ENCODE measurements at regions not wholly inside any gene's neighbourhood (a gene's known extent, or its start where the extent isn't known, plus 50 kb on each side); places are given as distances from the start of the nearest gene placed in this dataset.
"Not testable (repeated sequence)": the region's sequence is repeated elsewhere in the genome, so short reads cannot be mapped to it uniquely, and the experiment has no call there.

GRCh38 chr7:97317575-97317974 lies 200.1 kb downstream of the SDHAF3 start:
- WGBS (ENCODE audit: low lambda C conversion rate, missing lambda C conversion rate) = 42% methylated on average over 1 of the region's 1 CpG
- Histone ChIP-seq H3K9me3 (ENCODE audit: low read depth) (no peaks in the 10 kb centered on the region), H3K27me3 (no peaks in the 10 kb centered on the region), H3K36me3 (replicated peaks; ENCODE audit: insufficient read depth, low read depth) (no peaks in the 10 kb centered on the region), H3K27ac (no peak overlapping the region), H3K4me1 (ENCODE audit: insufficient read depth) (no peaks in the 10 kb centered on the region), H4K20me1 (ENCODE audit: insufficient read depth, poor library complexity, severe bottlenecking) (no peaks in the 10 kb centered on the region), H3K4me2 (no peak overlapping the region), H3K4me3 (no peak overlapping the region), H2AFZ (no peak overlapping the region), H3K79me2 (no peaks in the 10 kb centered on the region), H3K9me2 (replicated peaks; ENCODE audit: insufficient read depth) (no peaks in the 10 kb centered on the region)
- TF ChIP-seq EZH2phosphoT487 (IDR thresholded peaks at IDR 0.05; ENCODE audit: low read depth, severe bottlenecking, unreplicated experiment) = no peak
- no peak for TF ChIP-seq EZH2 (IDR thresholded peaks at IDR 0.05; ENCODE audit: borderline replicate concordance)
- no peak for TF ChIP-seq CTCF (IDR thresholded peaks at IDR 0.05; ENCODE audit: poor library complexity)
- DNase-seq (ENCODE audit: low spot score) = no peak

- H2AFZ ChIP-seq; H3K79me2 ChIP-seq; DNase-seq (ENCODE audit: low spot score); H3K4me2 ChIP-seq; H3K27me3 ChIP-seq; H4K20me1 ChIP-seq (ENCODE audit: insufficient read depth, poor library complexity, severe bottlenecking); H3K4me1 ChIP-seq (ENCODE audit: insufficient read depth); H3K9me3 ChIP-seq (ENCODE audit: low read depth); H3K36me3 ChIP-seq (replicated peaks; ENCODE audit: insufficient read depth, low read depth); H3K4me3 ChIP-seq; H3K27ac ChIP-seq; H3K9me2 ChIP-seq (replicated peaks; ENCODE audit: insufficient read depth): not testable (repeated sequence)
- WGBS (ENCODE audit: low lambda C conversion rate, missing lambda C conversion rate) = 66% methylated on average over 9 of the region's 9 CpGs
Measured at GRCh38 chr7:97329871-97330270, 212.4 kb downstream of the SDHAF3 start.

GRCh38 chr7:97337849-97338248 lies 220.4 kb downstream of the SDHAF3 start:
- Histone ChIP-seq H3K9me3 (ENCODE audit: low read depth) (no peaks in the 10 kb centered on the region), H3K4me3 (no peak overlapping the region), H3K4me2 (no peak overlapping the region), H3K79me2 (no peaks in the 10 kb centered on the region), H3K4me1 (ENCODE audit: insufficient read depth) (no peaks in the 10 kb centered on the region), H3K9me2 (replicated peaks; ENCODE audit: insufficient read depth) (no peaks in the 10 kb centered on the region), H3K36me3 (replicated peaks; ENCODE audit: insufficient read depth, low read depth) (no peaks in the 10 kb centered on the region), H2AFZ (no peak overlapping the region), H3K27me3 (peaks cover 5% of the 10 kb centered on the region), H4K20me1 (ENCODE audit: insufficient read depth, poor library complexity, severe bottlenecking) (no peaks in the 10 kb centered on the region), H3K27ac (no peak overlapping the region)
- TF ChIP-seq CTCF (IDR thresholded peaks at IDR 0.05; ENCODE audit: poor library complexity) (no peak), EZH2 (IDR thresholded peaks at IDR 0.05; ENCODE audit: borderline replicate concordance) (no peak), EZH2phosphoT487 (IDR thresholded peaks at IDR 0.05; ENCODE audit: low read depth, severe bottlenecking, unreplicated experiment) (no peak)
- no peak for DNase-seq (ENCODE audit: low spot score)
- WGBS (ENCODE audit: low lambda C conversion rate, missing lambda C conversion rate) = 72% methylated on average over 3 of the region's 3 CpGs

GRCh38 chr7:97342512-97342911 lies 225.0 kb downstream of the SDHAF3 start:
- WGBS (ENCODE audit: low lambda C conversion rate, missing lambda C conversion rate) = 47% methylated on average over 3 of the region's 3 CpGs
- TF ChIP-seq CTCF (IDR thresholded peaks at IDR 0.05; ENCODE audit: poor library complexity) (no peak), EZH2 (IDR thresholded peaks at IDR 0.05; ENCODE audit: borderline replicate concordance) (no peak), EZH2phosphoT487 (IDR thresholded peaks at IDR 0.05; ENCODE audit: low read depth, severe bottlenecking, unreplicated experiment) (no peak)
- Histone ChIP-seq H2AFZ (no peak overlapping the region), H3K79me2 (no peaks in the 10 kb centered on the region), H3K36me3 (replicated peaks; ENCODE audit: insufficient read depth, low read depth) (no peaks in the 10 kb centered on the region), H3K9me3 (ENCODE audit: low read depth) (no peaks in the 10 kb centered on the region), H3K4me1 (ENCODE audit: insufficient read depth) (no peaks in the 10 kb centered on the region), H3K4me3 (no peak overlapping the region), H3K27me3 (peaks cover 5% of the 10 kb centered on the region), H4K20me1 (ENCODE audit: insufficient read depth, poor library complexity, severe bottlenecking) (no peaks in the 10 kb centered on the region), H3K27ac (no peak overlapping the region), H3K4me2 (no peak overlapping the region), H3K9me2 (replicated peaks; ENCODE audit: insufficient read depth) (no peaks in the 10 kb centered on the region)
- DNase-seq (ENCODE audit: low spot score) = peak; percentile 28

Data from hepatocyte (in vitro differentiated cells).